PC-9 (cell line): ENCODE measurements at regions not wholly inside any gene's neighbourhood (a gene's known extent, or its start where the extent isn't known, plus 50 kb on each side); places are given as distances from the start of the nearest gene placed in this dataset.

Source experiments
- EZH2 ChIP-seq: fragments of 200-600 bp; sonication (generic); IDR thresholded peaks from 2 replicates; pipeline ENCODE4 v1.8.0; 2017; ENCODE audit warnings: antibody characterized with exemption, low read depth
- TF ChIP-seq, protein P1 (sequence below): fragments of 200-600 bp; sonication (generic); conservative IDR thresholded peaks from 2 replicates; pipeline ENCODE4 v1.6.1; 2017; ENCODE audit warnings: mixed run types, antibody characterized with exemption, mild to moderate bottlenecking, moderate library complexity

DNA sequence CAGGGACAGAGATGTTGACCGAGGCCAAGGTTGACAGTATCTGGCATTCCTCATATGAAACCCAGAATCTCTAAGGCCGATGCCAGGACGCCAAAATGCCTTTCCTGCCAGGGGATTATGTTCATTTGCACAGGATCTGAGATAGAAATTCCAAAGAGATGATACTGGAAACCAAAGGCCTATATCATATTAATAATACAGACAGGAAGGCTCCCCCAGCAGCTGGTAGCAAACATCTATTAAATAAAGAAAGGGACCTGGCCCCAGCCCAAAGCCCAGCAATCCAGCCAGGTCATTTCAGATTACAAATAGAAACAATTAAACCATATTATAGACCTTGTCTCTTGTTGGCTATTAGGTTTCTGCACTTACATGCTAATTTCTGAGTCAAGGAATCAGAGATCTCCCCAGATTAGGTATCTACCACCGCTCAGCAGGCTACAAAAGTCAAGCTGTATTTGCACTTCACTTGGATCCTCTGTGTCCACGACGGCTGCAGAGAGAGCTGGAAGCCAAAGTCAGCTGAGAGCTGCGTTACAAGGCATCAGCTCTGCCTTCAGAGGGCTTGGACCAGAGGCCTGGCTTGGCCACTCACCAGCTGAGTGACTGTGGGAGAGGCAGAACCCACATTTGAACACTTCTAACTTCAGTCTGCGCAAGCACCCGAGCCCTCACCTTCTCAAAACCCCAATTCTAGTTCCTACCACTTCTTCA lies 269.3 kb upstream of the SIX2 start:
- TF ChIP-seq, protein P1, sequence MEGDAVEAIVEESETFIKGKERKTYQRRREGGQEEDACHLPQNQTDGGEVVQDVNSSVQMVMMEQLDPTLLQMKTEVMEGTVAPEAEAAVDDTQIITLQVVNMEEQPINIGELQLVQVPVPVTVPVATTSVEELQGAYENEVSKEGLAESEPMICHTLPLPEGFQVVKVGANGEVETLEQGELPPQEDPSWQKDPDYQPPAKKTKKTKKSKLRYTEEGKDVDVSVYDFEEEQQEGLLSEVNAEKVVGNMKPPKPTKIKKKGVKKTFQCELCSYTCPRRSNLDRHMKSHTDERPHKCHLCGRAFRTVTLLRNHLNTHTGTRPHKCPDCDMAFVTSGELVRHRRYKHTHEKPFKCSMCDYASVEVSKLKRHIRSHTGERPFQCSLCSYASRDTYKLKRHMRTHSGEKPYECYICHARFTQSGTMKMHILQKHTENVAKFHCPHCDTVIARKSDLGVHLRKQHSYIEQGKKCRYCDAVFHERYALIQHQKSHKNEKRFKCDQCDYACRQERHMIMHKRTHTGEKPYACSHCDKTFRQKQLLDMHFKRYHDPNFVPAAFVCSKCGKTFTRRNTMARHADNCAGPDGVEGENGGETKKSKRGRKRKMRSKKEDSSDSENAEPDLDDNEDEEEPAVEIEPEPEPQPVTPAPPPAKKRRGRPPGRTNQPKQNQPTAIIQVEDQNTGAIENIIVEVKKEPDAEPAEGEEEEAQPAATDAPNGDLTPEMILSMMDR, result no peak
- no peak for TF ChIP-seq EZH2
